Panc1 (cell line): ENCODE measurements at regions not wholly inside any gene's neighbourhood (a gene's known extent, or its start where the extent isn't known, plus 50 kb on each side); places are given as distances from the start of the nearest gene placed in this dataset.

Experiments used
- POLR2AphosphoS5 ChIP-seq: IDR thresholded peaks from 2 replicates; pipeline ENCODE4 v1.6.1; 2012; ENCODE audit warnings: mild to moderate bottlenecking, low read depth, low read length, moderate library complexity
- SIN3A ChIP-seq: IDR thresholded peaks from 2 replicates; pipeline ENCODE4 v1.6.1; 2012; ENCODE audit warnings: low read depth, mild to moderate bottlenecking, low read length, moderate library complexity, borderline replicate concordance; ENCODE audit not compliant: insufficient read depth
- TCF7L2 ChIP-seq: IDR thresholded peaks from 2 replicates; pipeline ENCODE4 v1.6.1; 2011; ENCODE audit warnings: mild to moderate bottlenecking, low read depth, low read length, inconsistent platforms
- TF ChIP-seq, protein P1 (sequence below): fragments of 450-650 bp; IDR thresholded peaks from 2 replicates; pipeline ENCODE4 v1.5.1; 2017; ENCODE audit warnings: mild to moderate bottlenecking
- TF ChIP-seq, protein P2 (sequence below), 2 experiments: IDR thresholded peaks; 2 replicates each; pipeline ENCODE4 v1.6.1; 2011 to 2012; ENCODE audit warnings: low read depth in 2 of 2, control low read depth in 1 of 2, low read length in 1 of 2, mild to moderate bottlenecking in 1 of 2, moderate library complexity in 1 of 2; ENCODE audit not compliant: insufficient read depth in 1 of 2

GRCh38 chr22:44391481-44392445 lies 79.0 kb upstream of the SHISAL1 start:
- TF ChIP-seq, protein P1, sequence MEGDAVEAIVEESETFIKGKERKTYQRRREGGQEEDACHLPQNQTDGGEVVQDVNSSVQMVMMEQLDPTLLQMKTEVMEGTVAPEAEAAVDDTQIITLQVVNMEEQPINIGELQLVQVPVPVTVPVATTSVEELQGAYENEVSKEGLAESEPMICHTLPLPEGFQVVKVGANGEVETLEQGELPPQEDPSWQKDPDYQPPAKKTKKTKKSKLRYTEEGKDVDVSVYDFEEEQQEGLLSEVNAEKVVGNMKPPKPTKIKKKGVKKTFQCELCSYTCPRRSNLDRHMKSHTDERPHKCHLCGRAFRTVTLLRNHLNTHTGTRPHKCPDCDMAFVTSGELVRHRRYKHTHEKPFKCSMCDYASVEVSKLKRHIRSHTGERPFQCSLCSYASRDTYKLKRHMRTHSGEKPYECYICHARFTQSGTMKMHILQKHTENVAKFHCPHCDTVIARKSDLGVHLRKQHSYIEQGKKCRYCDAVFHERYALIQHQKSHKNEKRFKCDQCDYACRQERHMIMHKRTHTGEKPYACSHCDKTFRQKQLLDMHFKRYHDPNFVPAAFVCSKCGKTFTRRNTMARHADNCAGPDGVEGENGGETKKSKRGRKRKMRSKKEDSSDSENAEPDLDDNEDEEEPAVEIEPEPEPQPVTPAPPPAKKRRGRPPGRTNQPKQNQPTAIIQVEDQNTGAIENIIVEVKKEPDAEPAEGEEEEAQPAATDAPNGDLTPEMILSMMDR: no peak
- TF ChIP-seq SIN3A (no peak), POLR2AphosphoS5 (no peak), TCF7L2 (no peak)
- TF ChIP-seq, protein P2, sequence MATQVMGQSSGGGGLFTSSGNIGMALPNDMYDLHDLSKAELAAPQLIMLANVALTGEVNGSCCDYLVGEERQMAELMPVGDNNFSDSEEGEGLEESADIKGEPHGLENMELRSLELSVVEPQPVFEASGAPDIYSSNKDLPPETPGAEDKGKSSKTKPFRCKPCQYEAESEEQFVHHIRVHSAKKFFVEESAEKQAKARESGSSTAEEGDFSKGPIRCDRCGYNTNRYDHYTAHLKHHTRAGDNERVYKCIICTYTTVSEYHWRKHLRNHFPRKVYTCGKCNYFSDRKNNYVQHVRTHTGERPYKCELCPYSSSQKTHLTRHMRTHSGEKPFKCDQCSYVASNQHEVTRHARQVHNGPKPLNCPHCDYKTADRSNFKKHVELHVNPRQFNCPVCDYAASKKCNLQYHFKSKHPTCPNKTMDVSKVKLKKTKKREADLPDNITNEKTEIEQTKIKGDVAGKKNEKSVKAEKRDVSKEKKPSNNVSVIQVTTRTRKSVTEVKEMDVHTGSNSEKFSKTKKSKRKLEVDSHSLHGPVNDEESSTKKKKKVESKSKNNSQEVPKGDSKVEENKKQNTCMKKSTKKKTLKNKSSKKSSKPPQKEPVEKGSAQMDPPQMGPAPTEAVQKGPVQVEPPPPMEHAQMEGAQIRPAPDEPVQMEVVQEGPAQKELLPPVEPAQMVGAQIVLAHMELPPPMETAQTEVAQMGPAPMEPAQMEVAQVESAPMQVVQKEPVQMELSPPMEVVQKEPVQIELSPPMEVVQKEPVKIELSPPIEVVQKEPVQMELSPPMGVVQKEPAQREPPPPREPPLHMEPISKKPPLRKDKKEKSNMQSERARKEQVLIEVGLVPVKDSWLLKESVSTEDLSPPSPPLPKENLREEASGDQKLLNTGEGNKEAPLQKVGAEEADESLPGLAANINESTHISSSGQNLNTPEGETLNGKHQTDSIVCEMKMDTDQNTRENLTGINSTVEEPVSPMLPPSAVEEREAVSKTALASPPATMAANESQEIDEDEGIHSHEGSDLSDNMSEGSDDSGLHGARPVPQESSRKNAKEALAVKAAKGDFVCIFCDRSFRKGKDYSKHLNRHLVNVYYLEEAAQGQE (IDR thresholded peaks at IDR 0.05; ENCODE audit: insufficient read depth in 1 of 2, low read depth in 2 of 2, low read length in 1 of 2): no peak
